Upper lobe of right lung (tissue), 1 donor: ENCODE measurements at regions not wholly inside any gene's neighbourhood (a gene's known extent, or its start where the extent isn't known, plus 50 kb on each side); places are given as distances from the start of the nearest gene placed in this dataset.

ENCODE experiments used
- ATAC-seq: fragments of 200-7000 bp; cut with Tn5 transposase; one replicate; pipeline ENCODE4 v1.9.1; 2020; ENCODE audit warnings: mild to moderate bottlenecking, moderate library complexity
- DNase-seq: peaks from one replicate; pipeline ENCODE4 v3.0.0-alpha.2; 2020
- H3K27ac ChIP-seq: fragments of 200-600 bp; one replicate; pipeline ENCODE4 v1.8.0; 2022
- H3K27me3 ChIP-seq: fragments of 200-600 bp; one replicate; pipeline ENCODE4 v1.8.0; 2022; ENCODE audit warnings: mild to moderate bottlenecking
- H3K36me3 ChIP-seq: fragments of 200-600 bp; one replicate; pipeline ENCODE4 v1.8.0; 2022
- H3K4me1 ChIP-seq: fragments of 200-600 bp; one replicate; pipeline ENCODE4 v1.8.0; 2022
- H3K4me3 ChIP-seq: fragments of 200-600 bp; one replicate; pipeline ENCODE4 v1.8.0; 2022; ENCODE audit warnings: mild to moderate bottlenecking
- H3K9me3 ChIP-seq: fragments of 200-600 bp; one replicate; pipeline ENCODE4 v1.8.0; 2022
- intact Hi-C: fragments of 100-400 bp; cut with DNase I; formaldehyde crosslinking; loops from one replicate; pipeline ENCODE4 v1.11.0; 2022
- TF ChIP-seq, protein P1 (sequence below): fragments of 200-600 bp; IDR thresholded peaks from one replicate; pipeline ENCODE4 v1.8.0; 2022; ENCODE audit warnings: antibody characterized with exemption
- donor health status: DM: no; HTN: yes; CAD: no; lungs with severe emphysema.

DNA sequence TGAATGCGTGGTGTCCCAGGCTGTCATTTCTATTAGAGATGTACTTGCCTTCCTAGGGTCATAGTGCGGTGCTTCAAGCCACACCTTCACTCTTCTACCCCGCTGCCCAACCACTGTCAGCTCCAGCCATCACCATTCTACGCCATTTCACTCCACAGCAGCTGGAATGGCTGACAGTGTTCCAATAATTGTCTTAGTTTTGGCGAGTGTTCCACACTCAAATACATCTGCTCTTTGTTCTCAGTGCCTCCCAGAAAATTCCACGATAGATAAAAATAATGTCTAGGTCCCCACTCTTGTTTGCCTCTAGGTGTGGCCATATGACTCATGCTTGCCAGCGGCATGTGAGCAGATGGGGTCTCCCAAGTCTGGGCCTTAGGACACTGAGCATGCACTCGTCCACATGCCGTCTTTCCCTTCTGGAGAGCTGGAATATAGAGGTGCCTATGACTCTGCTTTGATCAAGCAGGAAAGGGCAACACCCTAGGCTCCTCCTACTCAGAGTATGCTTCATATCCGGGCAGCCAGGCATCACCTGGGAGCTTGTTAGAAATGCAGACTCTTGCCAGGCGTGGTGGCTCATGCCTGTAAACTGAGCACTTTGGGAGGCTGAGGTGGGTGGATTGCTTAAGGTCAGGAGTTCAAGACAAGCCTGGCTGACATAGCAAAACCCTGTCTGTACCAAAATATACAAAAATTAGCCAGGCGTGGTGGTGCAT lies 163.0 kb downstream of the BRMS1L start:
- no peaks in the 10 kb centered on the region for H3K9me3 ChIP-seq
- H3K27ac ChIP-seq = no peak overlapping the region
- H3K4me1 ChIP-seq = no peaks in the 10 kb centered on the region
- TF ChIP-seq, protein P1, sequence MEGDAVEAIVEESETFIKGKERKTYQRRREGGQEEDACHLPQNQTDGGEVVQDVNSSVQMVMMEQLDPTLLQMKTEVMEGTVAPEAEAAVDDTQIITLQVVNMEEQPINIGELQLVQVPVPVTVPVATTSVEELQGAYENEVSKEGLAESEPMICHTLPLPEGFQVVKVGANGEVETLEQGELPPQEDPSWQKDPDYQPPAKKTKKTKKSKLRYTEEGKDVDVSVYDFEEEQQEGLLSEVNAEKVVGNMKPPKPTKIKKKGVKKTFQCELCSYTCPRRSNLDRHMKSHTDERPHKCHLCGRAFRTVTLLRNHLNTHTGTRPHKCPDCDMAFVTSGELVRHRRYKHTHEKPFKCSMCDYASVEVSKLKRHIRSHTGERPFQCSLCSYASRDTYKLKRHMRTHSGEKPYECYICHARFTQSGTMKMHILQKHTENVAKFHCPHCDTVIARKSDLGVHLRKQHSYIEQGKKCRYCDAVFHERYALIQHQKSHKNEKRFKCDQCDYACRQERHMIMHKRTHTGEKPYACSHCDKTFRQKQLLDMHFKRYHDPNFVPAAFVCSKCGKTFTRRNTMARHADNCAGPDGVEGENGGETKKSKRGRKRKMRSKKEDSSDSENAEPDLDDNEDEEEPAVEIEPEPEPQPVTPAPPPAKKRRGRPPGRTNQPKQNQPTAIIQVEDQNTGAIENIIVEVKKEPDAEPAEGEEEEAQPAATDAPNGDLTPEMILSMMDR = no peak
- no peaks in the 10 kb centered on the region for H3K36me3 ChIP-seq
- no peaks in the 10 kb centered on the region for H3K27me3 ChIP-seq
- intact Hi-C loops = no loop called here
- DNase-seq (no peak), ATAC-seq (no peak)
- H3K4me3 ChIP-seq = no peak overlapping the region

DNA sequence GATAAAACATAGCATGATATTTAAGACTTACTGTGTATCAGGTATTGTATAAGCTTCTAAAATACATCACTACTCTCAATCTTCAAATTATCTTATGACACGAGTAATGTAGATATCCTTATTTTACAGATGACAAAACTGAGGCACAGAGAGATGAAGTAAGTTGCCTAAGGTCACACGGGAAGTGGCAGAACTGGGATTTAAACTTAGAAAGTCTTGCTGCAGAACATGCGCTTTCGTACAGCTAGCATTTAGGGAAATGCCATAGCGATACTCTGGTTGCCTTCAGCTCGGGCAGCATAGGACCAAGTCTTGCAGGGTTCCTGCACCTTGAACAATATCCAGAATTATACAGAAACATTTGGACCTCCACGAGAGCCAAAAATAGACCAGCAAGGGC lies 162.4 kb downstream of the BRMS1L start:
- Histone ChIP-seq H3K4me3 (no peak overlapping the region), H3K4me1 (no peaks in the 10 kb centered on the region), H3K27me3 (no peaks in the 10 kb centered on the region), H3K9me3 (no peaks in the 10 kb centered on the region), H3K27ac (no peak overlapping the region), H3K36me3 (no peaks in the 10 kb centered on the region)
- intact Hi-C loops = no loop called here
- no peak for ATAC-seq
- DNase-seq = no peak
- TF ChIP-seq, protein P1 = no peak

DNA sequence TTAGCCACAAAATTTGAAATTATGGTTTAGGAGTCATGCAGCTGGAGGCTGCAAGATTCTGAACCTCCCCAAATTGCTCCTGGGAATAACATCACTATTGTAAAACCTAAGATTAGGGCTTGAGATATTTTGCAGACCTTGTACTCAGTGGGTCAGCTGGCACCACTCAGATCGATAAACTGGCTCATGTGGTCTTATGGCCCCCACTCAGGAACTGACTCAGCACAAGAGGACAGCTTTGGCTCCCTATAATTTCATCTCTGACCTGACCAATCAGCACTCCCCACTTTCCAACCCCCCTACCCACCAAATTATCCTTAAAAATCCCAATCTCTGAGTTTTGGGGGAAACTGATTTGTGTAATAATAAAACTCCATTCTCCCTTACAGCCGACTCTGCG lies 161.6 kb downstream of the BRMS1L start:
- H3K4me3 ChIP-seq = no peak overlapping the region
- H3K27ac ChIP-seq = no peak overlapping the region
- intact Hi-C loops = no loop called here
- TF ChIP-seq, protein P1 = no peak
- no peaks in the 10 kb centered on the region for H3K4me1 ChIP-seq
- no peaks in the 10 kb centered on the region for H3K9me3 ChIP-seq
- ATAC-seq = no peak
- no peaks in the 10 kb centered on the region for H3K27me3 ChIP-seq
- H3K36me3 ChIP-seq = no peaks in the 10 kb centered on the region
- no peak for DNase-seq

DNA sequence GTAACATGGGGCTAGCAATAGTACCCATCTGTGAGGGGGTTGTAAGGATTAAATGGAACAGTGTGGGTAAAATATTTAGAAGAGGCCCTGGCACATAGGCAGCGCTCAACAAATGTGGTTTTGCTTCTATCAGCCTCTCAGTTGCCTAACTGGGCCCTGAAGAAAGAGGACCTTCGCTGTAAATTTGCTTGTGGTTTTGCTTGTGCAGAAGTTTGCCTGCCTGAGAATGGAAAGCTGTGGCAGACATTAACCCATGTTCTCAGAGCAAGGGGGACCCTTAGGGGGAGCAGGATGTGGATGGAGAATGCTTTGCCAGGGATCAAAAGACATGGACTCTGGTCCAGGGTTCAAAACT lies 160.1 kb downstream of the BRMS1L start:
- no peak overlapping the region for H3K27ac ChIP-seq

DNA sequence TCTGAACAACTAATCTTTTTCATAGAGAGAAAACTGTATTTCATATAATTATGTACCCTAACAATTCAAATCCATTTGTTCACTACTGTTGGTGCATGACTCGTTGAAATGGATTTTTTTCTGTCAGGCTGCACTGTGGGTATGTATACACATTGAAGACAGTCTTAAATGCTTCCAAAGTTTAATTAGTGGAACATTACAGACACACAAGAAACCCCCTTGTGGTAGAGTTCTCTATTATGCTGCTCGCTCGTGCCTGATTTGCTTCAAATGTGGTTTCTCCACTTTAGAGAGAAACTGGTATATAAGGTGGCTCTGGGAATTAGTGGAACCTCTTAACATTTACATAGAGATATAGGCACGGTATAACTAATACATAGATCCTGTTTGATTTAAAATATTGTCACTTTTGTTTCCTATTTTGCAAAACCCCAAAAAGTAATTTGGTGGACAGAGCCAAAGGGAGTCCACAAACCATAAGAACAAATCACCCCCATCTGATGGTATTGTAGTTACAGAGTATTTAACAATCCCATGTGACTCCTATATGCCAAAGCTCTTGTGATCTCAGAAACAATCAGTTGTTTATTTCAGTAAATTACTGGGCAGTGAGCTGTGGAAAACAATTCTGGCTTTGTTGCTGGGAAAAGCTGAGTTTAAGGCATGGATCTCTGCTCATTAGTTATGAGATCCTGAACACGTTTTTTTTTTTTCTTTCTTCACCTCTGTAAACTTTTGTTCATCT lies 159.5 kb downstream of the BRMS1L start:
- no peak overlapping the region for H3K4me3 ChIP-seq
- intact Hi-C loops = no loop called here
- no peak for DNase-seq
- H3K27me3 ChIP-seq = no peaks in the 10 kb centered on the region
- no peaks in the 10 kb centered on the region for H3K9me3 ChIP-seq
- H3K27ac ChIP-seq = no peak overlapping the region
- H3K4me1 ChIP-seq = no peaks in the 10 kb centered on the region
- TF ChIP-seq, protein P1 = no peak
- no peaks in the 10 kb centered on the region for H3K36me3 ChIP-seq
- ATAC-seq = no peak

More for the DNA sequence above, 160.1 kb downstream of the BRMS1L start:
- TF ChIP-seq, protein P1 = no peak
- Histone ChIP-seq H3K4me3 (no peak overlapping the region), H3K9me3 (no peaks in the 10 kb centered on the region), H3K4me1 (no peaks in the 10 kb centered on the region), H3K27me3 (no peaks in the 10 kb centered on the region), H3K36me3 (no peaks in the 10 kb centered on the region)
- DNase-seq = no peak
- intact Hi-C loops = no loop called here
- no peak for ATAC-seq
